ENCODE measurements at regions not wholly inside any gene's neighbourhood (a gene's known extent, or its start where the extent isn't known, plus 50 kb on each side); places are given as distances from the start of the nearest gene placed in this dataset.

- TF ChIP-seq CTCF (IDR thresholded peaks at IDR 0.05) (no peak), EP300 (IDR thresholded peaks at IDR 0.05) (no peak), POLR2AphosphoS5 (IDR thresholded peaks at IDR 0.05) (no peak), POLR2A (IDR thresholded peaks at IDR 0.05) (no peak)
- no peak for DNase-seq (ENCODE audit: low spot score in 2 of 2)
- Histone ChIP-seq H3K4me1 (no peaks in the 10 kb centered on the region), H3K9me3 (no peaks in the 10 kb centered on the region), H3K4me3 (no peak overlapping the region), H3K27ac (no peak overlapping the region), H3K36me3 (no peaks in the 10 kb centered on the region), H3K27me3 (no peaks in the 10 kb centered on the region)
- 100% methylated on average over 5 of the region's 13 CpGs for WGBS
These were observed 1483.9 kb downstream of the ADGRL3 start for GRCh38 chr4:62683799-62684566.

DNA sequence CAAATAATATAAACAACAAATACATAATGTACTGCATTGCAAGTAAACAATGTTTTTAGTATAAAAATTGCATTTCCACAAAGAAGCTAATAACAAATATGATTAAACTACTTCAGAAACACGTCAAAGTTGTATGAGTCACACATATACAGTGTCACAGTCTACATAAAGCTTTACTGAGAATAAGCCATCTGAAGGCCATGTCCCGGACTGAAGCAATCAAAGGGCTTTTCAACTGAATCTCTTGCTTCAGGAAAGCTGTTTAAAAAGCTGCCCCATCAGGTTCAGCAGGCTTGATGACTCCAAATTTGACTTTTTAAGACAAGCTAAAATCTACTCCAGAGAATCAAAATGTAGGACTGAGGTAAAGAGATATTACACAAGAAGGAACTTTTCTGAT lies 1476.8 kb downstream of the ADGRL3 start:
- WGBS = 59% methylated on average over 2 of the region's 2 CpGs
- no peak for DNase-seq (ENCODE audit: low spot score in 2 of 2)

DNA sequence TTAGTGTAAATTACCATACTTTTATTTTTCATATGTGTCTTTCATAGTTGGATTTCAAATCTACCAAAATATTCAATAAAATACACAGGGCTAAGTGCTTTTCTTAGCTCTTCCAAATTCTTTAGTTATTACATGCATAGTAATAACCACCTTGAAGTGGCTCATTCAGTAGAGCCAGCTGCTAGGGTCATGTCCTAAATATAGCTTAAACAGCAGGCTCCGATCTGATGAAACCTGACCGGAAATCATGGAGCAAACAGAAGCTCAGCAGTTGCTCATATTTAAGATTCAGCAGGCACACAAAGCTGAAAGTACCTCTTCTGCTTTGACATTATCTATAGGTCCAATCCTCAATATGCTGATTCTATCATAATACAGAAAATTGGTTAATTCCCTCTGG lies 1470.4 kb downstream of the ADGRL3 start:
- no peaks in the 10 kb centered on the region for H3K27me3 ChIP-seq
- 32% methylated on average over 2 of the region's 2 CpGs for WGBS
- DNase-seq (ENCODE audit: low spot score in 2 of 2) = no peak
- H3K4me3 ChIP-seq = no peak overlapping the region
- H3K36me3 ChIP-seq = no peaks in the 10 kb centered on the region
- H3K9me3 ChIP-seq = no peaks in the 10 kb centered on the region
- no peaks in the 10 kb centered on the region for H3K4me1 ChIP-seq
- H3K27ac ChIP-seq = no peak overlapping the region
- no peak for TF ChIP-seq CTCF (IDR thresholded peaks at IDR 0.05)
- no peak for TF ChIP-seq POLR2A (IDR thresholded peaks at IDR 0.05)
- no peak for TF ChIP-seq EP300 (IDR thresholded peaks at IDR 0.05)
- no peak for TF ChIP-seq POLR2AphosphoS5 (IDR thresholded peaks at IDR 0.05)

More for the DNA sequence above, 1476.8 kb downstream of the ADGRL3 start:
- Histone ChIP-seq H3K36me3 (no peaks in the 10 kb centered on the region), H3K27me3 (no peaks in the 10 kb centered on the region), H3K27ac (no peak overlapping the region), H3K4me3 (no peak overlapping the region), H3K4me1 (no peaks in the 10 kb centered on the region), H3K9me3 (peaks cover 4% of the 10 kb centered on the region)
- TF ChIP-seq EP300 (IDR thresholded peaks at IDR 0.05) (no peak), POLR2AphosphoS5 (IDR thresholded peaks at IDR 0.05) (no peak), CTCF (IDR thresholded peaks at IDR 0.05) (no peak), POLR2A (IDR thresholded peaks at IDR 0.05) (no peak)

DNA sequence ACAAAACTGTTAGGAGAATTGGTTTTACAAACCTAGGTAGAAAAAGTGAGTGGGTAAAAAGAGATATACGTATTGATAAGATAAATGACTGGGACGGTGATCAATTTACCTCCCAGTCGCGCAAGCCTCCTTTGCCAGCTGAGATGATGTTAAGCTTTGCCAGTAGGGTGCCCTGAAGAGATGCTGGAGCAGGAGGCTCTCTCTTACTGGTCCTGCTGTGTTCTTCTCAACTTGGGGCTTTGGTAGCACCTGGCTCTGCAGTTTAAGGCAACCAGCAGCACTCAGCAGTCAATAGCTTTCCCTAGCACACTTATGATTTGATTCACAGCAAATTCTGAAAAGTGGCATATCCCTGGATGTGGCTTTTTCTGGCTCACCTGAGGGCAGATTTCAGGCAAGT lies 1461.7 kb downstream of the ADGRL3 start:
- Histone ChIP-seq H3K27me3 (no peaks in the 10 kb centered on the region), H3K4me3 (no peak overlapping the region), H3K4me1 (no peaks in the 10 kb centered on the region), H3K9me3 (no peaks in the 10 kb centered on the region), H3K27ac (no peak overlapping the region), H3K36me3 (no peaks in the 10 kb centered on the region)
- no peak for TF ChIP-seq EP300 (IDR thresholded peaks at IDR 0.05)
- TF ChIP-seq CTCF (IDR thresholded peaks at IDR 0.05) = no peak
- no peak for TF ChIP-seq POLR2AphosphoS5 (IDR thresholded peaks at IDR 0.05)
- no peak for TF ChIP-seq POLR2A (IDR thresholded peaks at IDR 0.05)
- no peak for DNase-seq (ENCODE audit: low spot score in 2 of 2)
- WGBS = 74% methylated on average over 4 of the region's 4 CpGs

GRCh38 chr4:62656006-62656405 lies 1455.9 kb downstream of the ADGRL3 start:
- no peak overlapping the region for H3K27ac ChIP-seq
- no peaks in the 10 kb centered on the region for H3K9me3 ChIP-seq
- TF ChIP-seq POLR2A (IDR thresholded peaks at IDR 0.05) (no peak), POLR2AphosphoS5 (IDR thresholded peaks at IDR 0.05) (no peak), EP300 (IDR thresholded peaks at IDR 0.05) (no peak), CTCF (IDR thresholded peaks at IDR 0.05) (no peak)
- H3K4me1 ChIP-seq = no peaks in the 10 kb centered on the region
- H3K4me3 ChIP-seq = no peak overlapping the region
- no peaks in the 10 kb centered on the region for H3K27me3 ChIP-seq
- no peak for DNase-seq (ENCODE audit: low spot score in 2 of 2)
- 79% methylated on average over 1 of the region's 1 CpG for WGBS
- no peaks in the 10 kb centered on the region for H3K36me3 ChIP-seq
